B cell (primary cell): ENCODE measurements at regions not wholly inside any gene's neighbourhood (a gene's known extent, or its start where the extent isn't known, plus 50 kb on each side); places are given as distances from the start of the nearest gene placed in this dataset.

ENCODE experiments used
- ATAC-seq: fragments of 200-7000 bp; cut with Tn5 transposase; one replicate; pipeline ENCODE4 v1.10.0; 2021; ENCODE audit warnings: low read depth, mild to moderate bottlenecking, moderate number of reproducible peaks, moderate library complexity
- CTCF ChIA-PET: fragments of 350-600 bp; sonication (Branson Sonifier 250); formaldehyde crosslinking; loops from one replicate; lab custom pipeline; 2021; ENCODE audit warnings: antibody characterized with exemption, inconsistent platforms; lab: Charles Lee
- POLR2A ChIA-PET: fragments of 350-600 bp; sonication (Branson Sonifier 250); formaldehyde crosslinking; loops from one replicate; lab custom pipeline; 2021; ENCODE audit warnings: antibody characterized with exemption; lab: Charles Lee
- DNase-seq: peaks from one replicate; pipeline ENCODE4 v3.0.0; 2013
- H2AFZ ChIP-seq: 2 replicates; pipeline ENCODE4 v1.6.1; 2012; ENCODE audit warnings: mild to moderate bottlenecking, low read depth, low read length; ENCODE audit not compliant: insufficient read depth, poor library complexity, severe bottlenecking
- H3K27ac ChIP-seq, 2 donors: 1 replicate in 1 of 2; 2 replicates in 1 of 2; pipeline ENCODE4 v1.5.1; 2012 to 2013; ENCODE audit warnings: low read length in 2 of 2, mild to moderate bottlenecking in 2 of 2, moderate library complexity in 1 of 2
- H3K27me3 ChIP-seq, 4 experiments: fragments of 200-600 bp in 1 of 4; sonication (generic) in 1 of 4; replicated peaks in 1 of 4; 1 replicate in 2 of 4; 2 replicates in 2 of 4; pipeline versions ENCODE4 v1.6.1 to v1.7.0; 2013 to 2016; ENCODE audit warnings: low read length in 3 of 4, mild to moderate bottlenecking in 2 of 4, mixed read lengths in 1 of 4, moderate library complexity in 1 of 4; ENCODE audit not compliant: insufficient read depth in 4 of 4, control insufficient read depth in 3 of 4; ENCODE audit errors: control extremely low read depth in 1 of 4
- H3K36me3 ChIP-seq, 2 experiments: replicated peaks in 1 of 2; 1 replicate in 1 of 2; 2 replicates in 1 of 2; pipeline versions ENCODE4 v1.6.1 to v1.7.1; 2013; ENCODE audit warnings: low read length in 1 of 2; ENCODE audit not compliant: insufficient read depth in 2 of 2, control insufficient read depth in 1 of 2; ENCODE audit errors: control extremely low read depth in 1 of 2, extremely low read depth in 1 of 2
- H3K4me1 ChIP-seq, 2 donors: fragments of 200-600 bp in 1 of 2; sonication (generic) in 1 of 2; 1 replicate in 1 of 2; 2 replicates in 1 of 2; pipeline versions ENCODE4 v1.5.1 to v1.6.1; 2013 to 2017; ENCODE audit warnings: low read length in 2 of 2; ENCODE audit not compliant: control insufficient read depth in 2 of 2, insufficient read depth in 2 of 2
- H3K4me2 ChIP-seq: replicated peaks from 2 replicates; pipeline ENCODE3; 2012; ENCODE audit warnings: mild to moderate bottlenecking, low read depth, low read length; ENCODE audit not compliant: poor library complexity, severe bottlenecking
- H3K4me3 ChIP-seq, 5 experiments: fragments of 200-600 bp in 1 of 5; sonication (generic) in 1 of 5; 1 replicate in 3 of 5; 2 replicates in 2 of 5; pipeline versions ENCODE4 v1.5.1 to v1.7.0; 2011 to 2016; ENCODE audit warnings: low read length in 4 of 5, mild to moderate bottlenecking in 4 of 5, low read depth in 2 of 5, control low read depth in 1 of 5, moderate library complexity in 1 of 5; ENCODE audit not compliant: insufficient read depth in 1 of 5; ENCODE audit errors: control extremely low read depth in 1 of 5, extremely low read depth in 1 of 5
- H3K79me2 ChIP-seq: fragments of 200-600 bp; sonication (generic); one replicate; pipeline ENCODE4 v1.6.0; 2016; ENCODE audit warnings: low read length; ENCODE audit not compliant: control insufficient read depth, insufficient read depth
- H3K9ac ChIP-seq: fragments of 200-600 bp; sonication (generic); 2 replicates; pipeline ENCODE4 v1.6.1; 2017; ENCODE audit warnings: mild to moderate bottlenecking, low read length, moderate library complexity
- H3K9me3 ChIP-seq, 3 donors: one replicate each; pipeline versions ENCODE4 v1.6.1 to v1.7.1; 2013; ENCODE audit warnings: low read length in 2 of 3; ENCODE audit not compliant: control insufficient read depth in 2 of 3, insufficient read depth in 1 of 3; ENCODE audit errors: control extremely low read depth in 1 of 3
- H4K20me1 ChIP-seq: 2 replicates; pipeline ENCODE4 v1.6.0; 2012; ENCODE audit warnings: mild to moderate bottlenecking, low read length; ENCODE audit not compliant: insufficient read depth, control insufficient read depth, poor library complexity, severe bottlenecking
- H3K27ac Mint-ChIP-seq: one replicate; pipeline ENCODE4 v1.8.0; 2021; ENCODE audit warnings: mixed read lengths
- H3K27me3 Mint-ChIP-seq: one replicate; pipeline ENCODE4 v1.8.0; 2021; ENCODE audit warnings: mixed read lengths
- H3K4me1 Mint-ChIP-seq: one replicate; pipeline ENCODE4 v1.8.0; 2021; ENCODE audit warnings: mixed read lengths
- H3K4me3 Mint-ChIP-seq: one replicate; pipeline ENCODE4 v1.8.0; 2021; ENCODE audit warnings: mixed read lengths
- H3K9me3 Mint-ChIP-seq: one replicate; pipeline ENCODE4 v1.8.0; 2022; ENCODE audit warnings: mixed read lengths; ENCODE audit not compliant: insufficient read depth
- EZH2 ChIP-seq: IDR thresholded peaks from 2 replicates; pipeline ENCODE4 v1.6.1; 2012; ENCODE audit warnings: borderline replicate concordance, low read depth, mild to moderate bottlenecking, moderate library complexity, low read length; ENCODE audit not compliant: insufficient read depth, poor library complexity, severe bottlenecking
- WGBS: methylation state at CpG from one replicate; pipeline ENCODE4 v1.1.5; 2013; ENCODE audit warnings: missing lambda C conversion rate; ENCODE audit not compliant: insufficient coverage; 5-methylcytosine and 5-hydroxymethylcytosine counted together
- intact Hi-C: fragments of 100-400 bp; cut with micrococcal nuclease; formaldehyde crosslinking; loops from one replicate; pipeline ENCODE4 v1.10.0; 2022
- TF ChIP-seq, protein P1 (sequence below): fragments of 200-600 bp; IDR thresholded peaks from one replicate; pipeline ENCODE4 v1.8.0; 2022; ENCODE audit warnings: antibody characterized with exemption, mild to moderate bottlenecking

- H3K27me3 Mint-ChIP-seq, result no peaks in the 10 kb centered on the region
- H3K4me1 Mint-ChIP-seq, result no peaks in the 10 kb centered on the region
- no peaks in the 10 kb centered on the region for H3K36me3 ChIP-seq
- no peaks in the 10 kb centered on the region for H3K79me2 ChIP-seq
- ChIA-PET POLR2A (no interaction called here), CTCF (no interaction called here)
- no peak for ATAC-seq
- H3K4me2 ChIP-seq, result no peak overlapping the region
- DNase-seq, result no peak
- TF ChIP-seq, protein P1, sequence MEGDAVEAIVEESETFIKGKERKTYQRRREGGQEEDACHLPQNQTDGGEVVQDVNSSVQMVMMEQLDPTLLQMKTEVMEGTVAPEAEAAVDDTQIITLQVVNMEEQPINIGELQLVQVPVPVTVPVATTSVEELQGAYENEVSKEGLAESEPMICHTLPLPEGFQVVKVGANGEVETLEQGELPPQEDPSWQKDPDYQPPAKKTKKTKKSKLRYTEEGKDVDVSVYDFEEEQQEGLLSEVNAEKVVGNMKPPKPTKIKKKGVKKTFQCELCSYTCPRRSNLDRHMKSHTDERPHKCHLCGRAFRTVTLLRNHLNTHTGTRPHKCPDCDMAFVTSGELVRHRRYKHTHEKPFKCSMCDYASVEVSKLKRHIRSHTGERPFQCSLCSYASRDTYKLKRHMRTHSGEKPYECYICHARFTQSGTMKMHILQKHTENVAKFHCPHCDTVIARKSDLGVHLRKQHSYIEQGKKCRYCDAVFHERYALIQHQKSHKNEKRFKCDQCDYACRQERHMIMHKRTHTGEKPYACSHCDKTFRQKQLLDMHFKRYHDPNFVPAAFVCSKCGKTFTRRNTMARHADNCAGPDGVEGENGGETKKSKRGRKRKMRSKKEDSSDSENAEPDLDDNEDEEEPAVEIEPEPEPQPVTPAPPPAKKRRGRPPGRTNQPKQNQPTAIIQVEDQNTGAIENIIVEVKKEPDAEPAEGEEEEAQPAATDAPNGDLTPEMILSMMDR, result no peak
- no peak for TF ChIP-seq EZH2
- intact Hi-C loops, result no loop called here
- no peaks in the 10 kb centered on the region for H3K27me3 ChIP-seq
- H4K20me1 ChIP-seq, result no peaks in the 10 kb centered on the region
- H3K9ac ChIP-seq, result no peak overlapping the region
- H3K27ac Mint-ChIP-seq, result no peak overlapping the region
- peaks cover 0 to 7% (median 0%) of the 10 kb centered on the region in 3 donors for H3K9me3 ChIP-seq
- no peak overlapping the region for H3K27ac ChIP-seq
- no peak overlapping the region for H2AFZ ChIP-seq
- no CpG with 5 or more reads among the region's 3 CpGs for WGBS
- H3K4me3 Mint-ChIP-seq, result no peak overlapping the region
- no peaks in the 10 kb centered on the region for H3K4me1 ChIP-seq
- H3K4me3 ChIP-seq, result no peak overlapping the region
- H3K9me3 Mint-ChIP-seq, result peaks cover 5% of the 10 kb centered on the region
These were observed 415.1 kb upstream of the NECTIN3 start for GRCh38 chr3:110656394-110657025.

- H4K20me1 ChIP-seq, result no peaks in the 10 kb centered on the region
These were observed 407.5 kb upstream of the NECTIN3 start for GRCh38 chr3:110664148-110664547.

More at GRCh38 chr3:110664148-110664547, 407.5 kb upstream of the NECTIN3 start:
- no peaks in the 10 kb centered on the region for H3K27me3 ChIP-seq
- H3K79me2 ChIP-seq, result no peaks in the 10 kb centered on the region
- H2AFZ ChIP-seq, result no peak overlapping the region
- no peaks in the 10 kb centered on the region for H3K36me3 ChIP-seq
- Mint-ChIP-seq H3K27ac (no peak overlapping the region), H3K9me3 (peaks cover 2% of the 10 kb centered on the region), H3K4me1 (no peaks in the 10 kb centered on the region), H3K27me3 (no peaks in the 10 kb centered on the region), H3K4me3 (no peak overlapping the region)
- H3K4me1 ChIP-seq, result no peaks in the 10 kb centered on the region
- H3K9ac ChIP-seq, result no peak overlapping the region
- ChIA-PET POLR2A (no interaction called here), CTCF (no interaction called here)
- H3K27ac ChIP-seq, result no peak overlapping the region
- no peak for DNase-seq
- peaks cover 0 to 12% (median 0%) of the 10 kb centered on the region in 3 donors for H3K9me3 ChIP-seq
- no peak overlapping the region for H3K4me3 ChIP-seq
- WGBS, result no CpG with 5 or more reads among the region's 2 CpGs
- H3K4me2 ChIP-seq, result no peak overlapping the region
- ATAC-seq, result no peak
- intact Hi-C loops, result no loop called here
- TF ChIP-seq EZH2, result no peak
- TF ChIP-seq, protein P1, result no peak
